Vagina (tissue), 2 donors: ENCODE measurements at regions not wholly inside any gene's neighbourhood (a gene's known extent, or its start where the extent isn't known, plus 50 kb on each side); places are given as distances from the start of the nearest gene placed in this dataset.
"Not testable (repeated sequence)": the region's sequence is repeated elsewhere in the genome, so short reads cannot be mapped to it uniquely, and the experiment has no call there.

Experiments
- POLR2A ChIP-seq, 2 donors: fragments of 450-650 bp; IDR thresholded peaks; one replicate each; pipeline ENCODE4 v1.6.1; 2017; ENCODE audit warnings: antibody characterized with exemption in 2 of 2, mild to moderate bottlenecking in 2 of 2, moderate library complexity in 2 of 2
- POLR2AphosphoS5 ChIP-seq, 2 donors: sonication (generic); formaldehyde crosslinking; IDR thresholded peaks; one replicate each; pipeline ENCODE4 v1.9.0; 2017; ENCODE audit warnings: antibody characterized with exemption in 2 of 2, mild to moderate bottlenecking in 2 of 2, low read depth in 1 of 2; ENCODE audit not compliant: insufficient read depth in 1 of 2
- TF ChIP-seq, protein P1 (sequence below), 3 experiments: fragments of 450-650 bp in 2 of 3; fragments of 200-600 bp in 1 of 3; sonication (generic) in 1 of 3; IDR thresholded peaks; one replicate each; pipeline ENCODE4 v1.5.1; 2017 to 2019; ENCODE audit warnings: antibody characterized with exemption in 3 of 3, mild to moderate bottlenecking in 2 of 3, moderate library complexity in 2 of 3

DNA sequence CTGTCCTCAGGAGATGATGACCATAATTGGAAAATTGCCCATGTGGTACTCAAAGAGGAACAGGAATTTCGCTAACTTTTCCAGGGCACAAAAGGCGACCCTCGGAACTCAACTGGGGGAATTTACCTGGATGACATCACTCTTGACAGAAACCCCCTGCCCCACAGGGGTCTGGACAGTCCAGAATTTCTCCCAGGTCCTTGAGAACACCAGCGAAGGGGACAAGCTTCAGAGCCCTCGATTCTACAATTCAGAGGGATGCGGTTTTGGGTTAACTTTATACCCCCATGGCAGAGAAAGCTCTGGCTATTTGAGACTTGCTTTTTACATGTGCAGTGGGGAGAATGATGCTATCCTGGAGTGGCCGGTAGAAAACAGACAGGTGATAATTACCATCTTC is 445.4 kb downstream of the FOXD4L4 start:
- TF ChIP-seq POLR2AphosphoS5 (IDR thresholded peaks at IDR 0.05; ENCODE audit: insufficient read depth in 1 of 2, low read depth in 1 of 2); POLR2A (IDR thresholded peaks at IDR 0.05): not testable (repeated sequence)
- TF ChIP-seq, protein P1, sequence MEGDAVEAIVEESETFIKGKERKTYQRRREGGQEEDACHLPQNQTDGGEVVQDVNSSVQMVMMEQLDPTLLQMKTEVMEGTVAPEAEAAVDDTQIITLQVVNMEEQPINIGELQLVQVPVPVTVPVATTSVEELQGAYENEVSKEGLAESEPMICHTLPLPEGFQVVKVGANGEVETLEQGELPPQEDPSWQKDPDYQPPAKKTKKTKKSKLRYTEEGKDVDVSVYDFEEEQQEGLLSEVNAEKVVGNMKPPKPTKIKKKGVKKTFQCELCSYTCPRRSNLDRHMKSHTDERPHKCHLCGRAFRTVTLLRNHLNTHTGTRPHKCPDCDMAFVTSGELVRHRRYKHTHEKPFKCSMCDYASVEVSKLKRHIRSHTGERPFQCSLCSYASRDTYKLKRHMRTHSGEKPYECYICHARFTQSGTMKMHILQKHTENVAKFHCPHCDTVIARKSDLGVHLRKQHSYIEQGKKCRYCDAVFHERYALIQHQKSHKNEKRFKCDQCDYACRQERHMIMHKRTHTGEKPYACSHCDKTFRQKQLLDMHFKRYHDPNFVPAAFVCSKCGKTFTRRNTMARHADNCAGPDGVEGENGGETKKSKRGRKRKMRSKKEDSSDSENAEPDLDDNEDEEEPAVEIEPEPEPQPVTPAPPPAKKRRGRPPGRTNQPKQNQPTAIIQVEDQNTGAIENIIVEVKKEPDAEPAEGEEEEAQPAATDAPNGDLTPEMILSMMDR (IDR thresholded peaks at IDR 0.05), result not testable (repeated sequence)
